Loucy (cell line): ENCODE measurements at regions not wholly inside any gene's neighbourhood (a gene's known extent, or its start where the extent isn't known, plus 50 kb on each side); places are given as distances from the start of the nearest gene placed in this dataset.

ENCODE experiments used
- H2AFZ ChIP-seq: fragments of 200-600 bp; sonication (generic); 2 replicates; pipeline ENCODE4 v1.6.0; 2016; ENCODE audit warnings: antibody characterized with exemption, mild to moderate bottlenecking, low read length, moderate library complexity
- H3F3A ChIP-seq: fragments of 200-600 bp; 2 replicates; pipeline ENCODE4 v1.6.0; 2016; ENCODE audit warnings: antibody characterized with exemption, low read depth, mild to moderate bottlenecking
- H3K27me3 ChIP-seq: fragments of 200-600 bp; sonication (generic); 2 replicates; pipeline ENCODE4 v1.6.1; 2014; ENCODE audit warnings: low read length, mild to moderate bottlenecking; ENCODE audit not compliant: insufficient read depth, poor library complexity, severe bottlenecking
- H3K36me3 ChIP-seq: fragments of 200-600 bp; sonication (generic); 2 replicates; pipeline ENCODE4 v1.6.1; 2016; ENCODE audit warnings: low read length; ENCODE audit not compliant: insufficient read depth
- H3K4me1 ChIP-seq: fragments of 200-600 bp; sonication (generic); 2 replicates; pipeline ENCODE4 v1.5.1; 2014; ENCODE audit warnings: low read length, mild to moderate bottlenecking; ENCODE audit not compliant: insufficient read depth, poor library complexity, severe bottlenecking
- H3K4me2 ChIP-seq: fragments of 200-600 bp; sonication (generic); 2 replicates; pipeline ENCODE4 v1.6.0; 2014; ENCODE audit warnings: antibody characterized with exemption, low read length, low read depth, mild to moderate bottlenecking; ENCODE audit not compliant: poor library complexity, severe bottlenecking
- H3K4me3 ChIP-seq: fragments of 200-600 bp; sonication (generic); 2 replicates; pipeline ENCODE4 v1.5.1; 2014; ENCODE audit warnings: low read length, mild to moderate bottlenecking, mixed read lengths; ENCODE audit not compliant: poor library complexity, severe bottlenecking
- H3K79me2 ChIP-seq: fragments of 200-600 bp; sonication (generic); 2 replicates; pipeline ENCODE4 v1.6.1; 2014; ENCODE audit warnings: low read length; ENCODE audit not compliant: insufficient read depth
- H3K9ac ChIP-seq: fragments of 200-600 bp; sonication (generic); 2 replicates; pipeline ENCODE4 v1.6.0; 2014; ENCODE audit warnings: mild to moderate bottlenecking, low read depth, low read length, moderate library complexity; ENCODE audit not compliant: poor library complexity, severe bottlenecking
- H3K9me2 ChIP-seq: fragments of 200-600 bp; sonication (generic); replicated peaks from 2 replicates; pipeline ENCODE4 v1.6.1; 2016; ENCODE audit warnings: low read depth, low read length, mixed read lengths
- H3K9me3 ChIP-seq: fragments of 200-600 bp; sonication (generic); 2 replicates; pipeline ENCODE4 v1.6.1; 2014; ENCODE audit warnings: mild to moderate bottlenecking, antibody characterized with exemption, low read length, low read depth; ENCODE audit not compliant: insufficient read depth
- H4K20me1 ChIP-seq: fragments of 200-600 bp; sonication (generic); 2 replicates; pipeline ENCODE4 v1.6.0; 2014; ENCODE audit warnings: antibody characterized with exemption, low read length, mild to moderate bottlenecking; ENCODE audit not compliant: insufficient read depth, poor library complexity, severe bottlenecking
- CTCF ChIP-seq: fragments of 200-600 bp; sonication (generic); conservative IDR thresholded peaks from 2 replicates; pipeline ENCODE4 v1.5.1; 2014; ENCODE audit warnings: mild to moderate bottlenecking, antibody characterized with exemption, low read length
- EZH2phosphoT487 ChIP-seq: fragments of 200-600 bp; IDR thresholded peaks from 2 replicates; pipeline ENCODE4 v1.6.1; 2018; ENCODE audit warnings: antibody characterized with exemption, mild to moderate bottlenecking, moderate library complexity, borderline replicate concordance

GRCh38 chr2:59018737-59019136 lies 777.6 kb upstream of the FANCL start:
- Histone ChIP-seq H2AFZ (no peak overlapping the region), H3K4me3 (no peak overlapping the region), H3K4me2 (no peak overlapping the region), H3F3A (no peaks in the 10 kb centered on the region), H3K9me3 (no peaks in the 10 kb centered on the region), H3K9me2 (no peaks in the 10 kb centered on the region), H3K9ac (no peak overlapping the region), H3K36me3 (no peaks in the 10 kb centered on the region), H3K79me2 (no peaks in the 10 kb centered on the region), H3K27me3 (no peaks in the 10 kb centered on the region), H4K20me1 (no peaks in the 10 kb centered on the region), H3K4me1 (no peaks in the 10 kb centered on the region)
- TF ChIP-seq CTCF = no peak
- no peak for TF ChIP-seq EZH2phosphoT487

GRCh38 chr2:59015027-59015426 lies 773.9 kb upstream of the FANCL start:
- Histone ChIP-seq H3K9me2 (no peaks in the 10 kb centered on the region), H3F3A (no peaks in the 10 kb centered on the region), H3K27me3 (no peaks in the 10 kb centered on the region), H3K4me1 (no peaks in the 10 kb centered on the region), H4K20me1 (no peaks in the 10 kb centered on the region), H3K4me2 (no peak overlapping the region), H3K9ac (no peak overlapping the region), H2AFZ (no peak overlapping the region), H3K4me3 (no peak overlapping the region), H3K9me3 (no peaks in the 10 kb centered on the region), H3K36me3 (no peaks in the 10 kb centered on the region), H3K79me2 (no peaks in the 10 kb centered on the region)
- TF ChIP-seq EZH2phosphoT487 = no peak

GRCh38 chr2:59012971-59013370 lies 771.8 kb upstream of the FANCL start:
- Histone ChIP-seq H3F3A (no peaks in the 10 kb centered on the region), H3K9me3 (no peaks in the 10 kb centered on the region), H3K4me2 (no peak overlapping the region), H3K36me3 (no peaks in the 10 kb centered on the region), H2AFZ (no peak overlapping the region), H4K20me1 (no peaks in the 10 kb centered on the region), H3K9me2 (no peaks in the 10 kb centered on the region), H3K4me1 (no peaks in the 10 kb centered on the region), H3K9ac (no peak overlapping the region), H3K27me3 (no peaks in the 10 kb centered on the region), H3K4me3 (no peak overlapping the region), H3K79me2 (no peaks in the 10 kb centered on the region)
- no peak for TF ChIP-seq EZH2phosphoT487
- TF ChIP-seq CTCF = no peak

- H3K79me2 ChIP-seq = no peaks in the 10 kb centered on the region
- TF ChIP-seq CTCF (no peak), EZH2phosphoT487 (no peak)
- H3K4me1 ChIP-seq = no peaks in the 10 kb centered on the region
- H3K27me3 ChIP-seq = no peaks in the 10 kb centered on the region
- H3K4me3 ChIP-seq = no peak overlapping the region
- H3K4me2 ChIP-seq = no peak overlapping the region
- no peaks in the 10 kb centered on the region for H3K9me3 ChIP-seq
- no peaks in the 10 kb centered on the region for H4K20me1 ChIP-seq
- H3K9me2 ChIP-seq = no peaks in the 10 kb centered on the region
- no peaks in the 10 kb centered on the region for H3K36me3 ChIP-seq
- H2AFZ ChIP-seq = no peak overlapping the region
- H3F3A ChIP-seq = no peaks in the 10 kb centered on the region
- no peak overlapping the region for H3K9ac ChIP-seq
Measured at GRCh38 chr2:59012234-59012633, 771.1 kb upstream of the FANCL start.
